Parathyroid adenoma (tissue), 2 donors: ENCODE measurements at regions not wholly inside any gene's neighbourhood (a gene's known extent, or its start where the extent isn't known, plus 50 kb on each side); places are given as distances from the start of the nearest gene placed in this dataset.
A peak's percentile ranks its signal among the peaks of the same experiment; 100 is the strongest.
"Not testable (repeated sequence)": the region's sequence is repeated elsewhere in the genome, so short reads cannot be mapped to it uniquely, and the experiment has no call there.

Experiments
- H2AFZ ChIP-seq: fragments of 300-600 bp; sonication (generic); one replicate; pipeline ENCODE4 v1.7.0; 2017; ENCODE audit warnings: antibody characterized with exemption, mild to moderate bottlenecking
- H3K27ac ChIP-seq: fragments of 300-600 bp; sonication (generic); one replicate; pipeline ENCODE4 v1.7.0; 2017
- H3K27me3 ChIP-seq: fragments of 300-600 bp; sonication (generic); one replicate; pipeline ENCODE4 v1.7.0; 2017; ENCODE audit warnings: low read length; ENCODE audit not compliant: control insufficient read depth, insufficient read depth
- H3K36me3 ChIP-seq: fragments of 300-600 bp; sonication (generic); one replicate; pipeline ENCODE4 v1.7.0; 2017; ENCODE audit warnings: low read length; ENCODE audit not compliant: control insufficient read depth, insufficient read depth
- H3K4me1 ChIP-seq: fragments of 300-600 bp; sonication (generic); one replicate; pipeline ENCODE4 v1.7.0; 2017; ENCODE audit warnings: control low read depth
- H3K4me2 ChIP-seq: fragments of 300-600 bp; sonication (generic); one replicate; pipeline ENCODE4 v1.7.0; 2017; ENCODE audit warnings: low read length
- H3K4me3 ChIP-seq: fragments of 300-600 bp; sonication (generic); one replicate; pipeline ENCODE4 v1.7.0; 2017; ENCODE audit warnings: low read depth, low read length
- H3K79me2 ChIP-seq: fragments of 300-600 bp; sonication (generic); one replicate; pipeline ENCODE4 v1.7.0; 2017; ENCODE audit warnings: control low read depth
- H3K9ac ChIP-seq: fragments of 300-600 bp; sonication (generic); one replicate; pipeline ENCODE4 v1.7.0; 2017; ENCODE audit warnings: mild to moderate bottlenecking
- H3K9me3 ChIP-seq: fragments of 300-600 bp; sonication (generic); one replicate; pipeline ENCODE4 v1.7.0; 2017; ENCODE audit warnings: low read length; ENCODE audit not compliant: control insufficient read depth
- TF ChIP-seq, protein P1 (sequence below): fragments of 300-600 bp; sonication (generic); IDR thresholded peaks from one replicate; pipeline ENCODE4 v1.7.0; 2017; ENCODE audit warnings: antibody characterized with exemption, mild to moderate bottlenecking
- donor health status: primary hyperparathyroidism.

DNA sequence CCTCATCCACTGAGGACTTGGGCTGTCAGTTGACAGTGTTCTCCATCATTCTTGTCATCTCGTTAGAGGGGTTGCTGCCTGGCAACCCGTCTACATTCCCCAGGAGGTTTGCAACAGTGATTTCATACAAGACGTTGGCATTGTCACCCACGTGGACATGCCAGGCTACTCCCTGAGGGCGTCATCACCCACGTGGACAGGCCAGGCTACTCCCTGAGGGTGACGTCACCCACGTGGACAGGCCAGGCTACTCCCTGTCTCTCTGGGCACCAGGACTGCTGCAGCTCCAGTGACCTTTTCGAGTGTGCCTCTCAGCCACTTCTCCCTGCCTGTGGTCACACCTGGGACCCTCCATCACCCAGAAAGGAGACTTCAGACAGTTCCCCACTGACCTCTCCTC lies 212.1 kb upstream of the NUPR2 start:
- H3K9ac ChIP-seq, H3K4me1 ChIP-seq, H3K79me2 ChIP-seq, H3K4me2 ChIP-seq, H2AFZ ChIP-seq, H3K27ac ChIP-seq, H3K36me3 ChIP-seq, H3K9me3 ChIP-seq, H3K4me3 ChIP-seq, H3K27me3 ChIP-seq: not testable (repeated sequence)

DNA sequence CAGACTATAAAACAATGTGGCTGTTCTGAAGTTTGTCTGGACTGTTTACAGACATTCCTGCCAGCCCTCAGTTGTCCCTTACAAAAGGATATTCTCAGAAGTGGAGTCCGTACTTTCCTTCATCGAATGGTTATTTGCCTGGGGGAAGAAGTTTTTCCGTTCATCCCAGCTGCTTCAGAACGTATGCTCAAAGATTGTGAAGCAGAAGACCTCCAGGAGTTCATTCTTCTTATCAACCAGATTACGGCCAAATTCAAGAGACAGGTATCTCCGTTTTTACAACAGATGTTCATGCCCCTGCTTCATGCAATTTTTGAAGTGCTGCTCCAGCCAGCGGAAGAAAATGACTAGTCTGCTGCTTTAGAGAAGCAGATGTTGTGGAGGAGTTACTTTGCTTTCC lies 174.3 kb upstream of the NUPR2 start:
- TF ChIP-seq, protein P1, sequence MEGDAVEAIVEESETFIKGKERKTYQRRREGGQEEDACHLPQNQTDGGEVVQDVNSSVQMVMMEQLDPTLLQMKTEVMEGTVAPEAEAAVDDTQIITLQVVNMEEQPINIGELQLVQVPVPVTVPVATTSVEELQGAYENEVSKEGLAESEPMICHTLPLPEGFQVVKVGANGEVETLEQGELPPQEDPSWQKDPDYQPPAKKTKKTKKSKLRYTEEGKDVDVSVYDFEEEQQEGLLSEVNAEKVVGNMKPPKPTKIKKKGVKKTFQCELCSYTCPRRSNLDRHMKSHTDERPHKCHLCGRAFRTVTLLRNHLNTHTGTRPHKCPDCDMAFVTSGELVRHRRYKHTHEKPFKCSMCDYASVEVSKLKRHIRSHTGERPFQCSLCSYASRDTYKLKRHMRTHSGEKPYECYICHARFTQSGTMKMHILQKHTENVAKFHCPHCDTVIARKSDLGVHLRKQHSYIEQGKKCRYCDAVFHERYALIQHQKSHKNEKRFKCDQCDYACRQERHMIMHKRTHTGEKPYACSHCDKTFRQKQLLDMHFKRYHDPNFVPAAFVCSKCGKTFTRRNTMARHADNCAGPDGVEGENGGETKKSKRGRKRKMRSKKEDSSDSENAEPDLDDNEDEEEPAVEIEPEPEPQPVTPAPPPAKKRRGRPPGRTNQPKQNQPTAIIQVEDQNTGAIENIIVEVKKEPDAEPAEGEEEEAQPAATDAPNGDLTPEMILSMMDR = no peak
- no peaks in the 10 kb centered on the region for H3K79me2 ChIP-seq
- H3K9me3 ChIP-seq = no peaks in the 10 kb centered on the region

DNA sequence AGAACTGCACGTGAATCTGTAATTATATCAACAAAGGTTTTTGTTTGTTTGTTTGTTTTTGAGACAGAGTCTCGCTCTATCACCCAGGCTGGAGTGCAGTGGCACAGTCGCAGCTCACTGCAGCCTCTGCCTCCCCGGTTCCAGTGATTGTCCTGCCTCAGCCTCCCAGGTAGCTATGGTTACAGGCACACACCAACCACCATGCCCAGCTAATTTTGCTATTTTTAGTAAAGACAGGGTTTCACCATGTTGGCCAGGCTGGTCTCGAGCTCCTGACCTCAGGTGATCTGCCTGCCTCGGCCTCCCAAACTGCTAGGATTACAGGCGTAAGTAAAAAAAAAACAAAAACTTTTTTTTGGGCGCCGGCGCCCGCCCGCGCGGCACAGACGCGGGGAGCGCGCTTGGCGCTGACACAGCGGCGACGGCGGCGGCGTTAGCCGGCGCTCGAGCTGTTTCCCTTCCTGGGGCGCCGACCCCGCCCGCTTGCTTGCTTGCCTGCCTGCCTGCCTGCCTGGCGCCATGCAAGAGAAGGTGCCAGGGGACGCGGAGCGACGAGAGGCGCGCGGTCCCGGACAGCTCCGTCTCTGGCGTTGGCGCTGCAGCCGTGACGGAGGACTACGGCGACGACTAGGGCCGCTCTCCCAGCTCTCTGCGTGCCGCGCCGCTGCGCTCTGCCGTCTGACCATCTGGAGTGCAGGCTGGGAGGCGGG lies 171.4 kb upstream of the NUPR2 start:
- Histone ChIP-seq H3K4me3 (peak overlapping the region; percentile 53), H2AFZ (no peak overlapping the region), H3K36me3 (no peaks in the 10 kb centered on the region), H3K4me2 (peak overlapping the region; percentile 67), H3K9ac (no peak overlapping the region), H3K27me3 (no peaks in the 10 kb centered on the region), H3K9me3 (no peaks in the 10 kb centered on the region), H3K79me2 (no peaks in the 10 kb centered on the region), H3K4me1 (no peaks in the 10 kb centered on the region), H3K27ac (no peak overlapping the region)
- TF ChIP-seq, protein P1 = no peak

More for the DNA sequence above, 174.3 kb upstream of the NUPR2 start:
- no peaks in the 10 kb centered on the region for H3K4me1 ChIP-seq
- H3K4me3 ChIP-seq = no peak overlapping the region
- H2AFZ ChIP-seq = no peak overlapping the region
- no peaks in the 10 kb centered on the region for H3K36me3 ChIP-seq
- H3K27me3 ChIP-seq = no peaks in the 10 kb centered on the region
- no peak overlapping the region for H3K27ac ChIP-seq
- no peak overlapping the region for H3K4me2 ChIP-seq
- H3K9ac ChIP-seq = no peak overlapping the region

- Histone ChIP-seq H3K4me2 (no peak overlapping the region), H3K27me3 (no peaks in the 10 kb centered on the region), H3K4me1 (no peaks in the 10 kb centered on the region), H3K4me3 (no peak overlapping the region), H3K36me3 (no peaks in the 10 kb centered on the region), H3K27ac (no peak overlapping the region), H3K79me2 (no peaks in the 10 kb centered on the region), H3K9me3 (no peaks in the 10 kb centered on the region), H2AFZ (no peak overlapping the region), H3K9ac (no peak overlapping the region)
- TF ChIP-seq, protein P1 = no peak
These were observed 139.9 kb upstream of the NUPR2 start for GRCh38 chr7:56256108-56256507.

DNA sequence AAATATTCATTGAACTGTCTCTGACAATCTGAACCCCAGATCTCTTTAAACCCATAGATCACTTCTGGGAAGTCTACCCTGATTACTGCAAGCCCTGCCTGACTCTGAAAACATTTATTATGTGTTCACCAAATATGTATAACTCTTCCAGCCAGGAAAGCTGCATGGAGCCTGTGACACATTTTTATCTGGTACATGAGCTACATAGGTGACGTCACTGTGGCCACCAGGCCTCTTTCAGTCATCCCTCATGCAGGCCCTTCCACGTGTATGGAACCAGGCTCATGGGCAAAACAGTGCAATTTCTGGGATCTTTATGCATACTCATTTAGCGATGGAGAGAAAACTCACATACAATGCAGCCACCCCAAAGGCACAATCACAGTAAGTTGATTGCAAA lies 133.9 kb upstream of the NUPR2 start:
- no peak overlapping the region for H2AFZ ChIP-seq
- no peak overlapping the region for H3K9ac ChIP-seq
- TF ChIP-seq, protein P1 = no peak
- H3K4me1 ChIP-seq = no peaks in the 10 kb centered on the region
- H3K27me3 ChIP-seq = no peaks in the 10 kb centered on the region
- H3K4me2 ChIP-seq = no peak overlapping the region
- no peaks in the 10 kb centered on the region for H3K79me2 ChIP-seq
- no peak overlapping the region for H3K27ac ChIP-seq
- no peaks in the 10 kb centered on the region for H3K9me3 ChIP-seq
- H3K4me3 ChIP-seq = no peak overlapping the region
- no peaks in the 10 kb centered on the region for H3K36me3 ChIP-seq
